GM12878 (cell line): ENCODE measurements at regions not wholly inside any gene's neighbourhood (a gene's known extent, or its start where the extent isn't known, plus 50 kb on each side); places are given as distances from the start of the nearest gene placed in this dataset.

Experiments
- ATAC-seq: fragments of 200-7000 bp; cut with Tn5 transposase; 3 replicates; pipeline ENCODE4 v1.9.1; 2020; ENCODE audit warnings: mild to moderate bottlenecking, moderate library complexity
- BruUV-seq: library from RNA; stranded (reverse); fragments of 400-500 nt; replicated peaks from 2 replicates; lab custom pipeline; 2021; lab: Mats Ljungman, UMichigan
- CTCF ChIA-PET: fragments of 300-600 bp; sonication (Branson Sonifier 250); formaldehyde crosslinking; extraction: SDS; loops from one replicate; lab custom pipeline; 2021; ENCODE audit warnings: inconsistent platforms; lab: Yijun Ruan, JAX
- POLR2A ChIA-PET: fragments of 350-600 bp; formaldehyde crosslinking; extraction: SDS; loops from one replicate; lab custom pipeline; 2021; ENCODE audit warnings: inconsistent platforms; lab: Charles Lee
- RAD21 ChIA-PET: fragments of 300-600 bp; sonication (Branson Sonifier 250); formaldehyde crosslinking; loops from one replicate; lab custom pipeline; 2023; ENCODE audit warnings: antibody characterized with exemption; ENCODE audit not compliant: unreplicated experiment; lab: Charles Lee
- SMC1A ChIA-PET: fragments of 300-600 bp; sonication (Branson Sonifier 250); formaldehyde crosslinking; loops from one replicate; lab custom pipeline; 2023; ENCODE audit not compliant: unreplicated experiment, uncharacterized antibody; lab: Charles Lee
- DNase-seq: peaks from one replicate; pipeline ENCODE4 v3.0.0-alpha.2; 2011; ENCODE audit warnings: low read depth, low spot score
- FAIRE-seq: peaks from 3 replicates; lab custom pipeline; 2011; peaks lifted over from hg19 to GRCh38; lab: Jason Lieb, UNC
- H2AFZ ChIP-seq: 2 replicates; pipeline ENCODE4 v1.6.0; 2011; ENCODE audit warnings: low read depth, low read length, control low read depth; ENCODE audit not compliant: control insufficient read depth
- H3K27ac ChIP-seq: 2 replicates; pipeline ENCODE4 v1.5.1; 2011; ENCODE audit warnings: control low read depth; ENCODE audit not compliant: control insufficient read depth, insufficient read depth
- H3K27me3 ChIP-seq, 2 experiments: replicated peaks in 1 of 2; 2 replicates each; pipeline versions ENCODE4 v1.6.0 to v1.6.1; 2011; ENCODE audit warnings: low read length in 1 of 2; ENCODE audit not compliant: control insufficient read depth in 2 of 2, insufficient read depth in 2 of 2
- H3K36me3 ChIP-seq, 2 experiments: 2 replicates each; pipeline ENCODE4 v1.5.1; 2011; ENCODE audit warnings: low read length in 1 of 2; ENCODE audit not compliant: control insufficient read depth in 2 of 2, insufficient read depth in 2 of 2
- H3K4me1 ChIP-seq: 2 replicates; pipeline ENCODE4 v1.6.1; 2011; ENCODE audit warnings: mild to moderate bottlenecking, low read length, moderate library complexity, mixed read lengths; ENCODE audit not compliant: control insufficient read depth, insufficient read depth
- H3K4me2 ChIP-seq: 2 replicates; pipeline ENCODE4 v1.6.0; 2011; ENCODE audit warnings: control low read depth; ENCODE audit not compliant: control insufficient read depth, insufficient read depth
- H3K4me3 ChIP-seq: fragments of 200-600 bp; sonication (generic); 2 replicates; pipeline ENCODE4 v1.5.1; 2016
- H3K79me2 ChIP-seq: 2 replicates; pipeline ENCODE4 v1.6.0; 2011; ENCODE audit warnings: low read length; ENCODE audit not compliant: control insufficient read depth, insufficient read depth
- H3K9ac ChIP-seq: 2 replicates; pipeline ENCODE4 v1.8.0; 2011; ENCODE audit warnings: low read length, control low read depth, mixed read lengths; ENCODE audit not compliant: control insufficient read depth, insufficient read depth
- H3K9me3 ChIP-seq: replicated peaks from 3 replicates; pipeline ENCODE4 v1.5.1; 2011; ENCODE audit warnings: mild to moderate bottlenecking, low read length; ENCODE audit not compliant: control insufficient read depth, insufficient read depth
- H4K20me1 ChIP-seq: 2 replicates; pipeline ENCODE4 v1.6.0; 2011; ENCODE audit not compliant: control insufficient read depth, insufficient read depth
- ATF7 ChIP-seq: fragments of 450-650 bp; IDR thresholded peaks from 2 replicates; pipeline ENCODE4 v1.6.1; 2016; ENCODE audit warnings: low read depth, mild to moderate bottlenecking
- CEBPZ ChIP-seq: fragments of 150-350 bp; IDR thresholded peaks from 2 replicates; pipeline ENCODE4 v1.6.1; 2016; ENCODE audit warnings: low read depth, low read length
- E4F1 ChIP-seq: fragments of 450-650 bp; IDR thresholded peaks from 2 replicates; pipeline ENCODE4 v1.6.1; 2018; ENCODE audit warnings: borderline replicate concordance, mild to moderate bottlenecking; ENCODE audit not compliant: partially characterized antibody
- ETV6 ChIP-seq, 2 experiments: fragments of 450-650 bp in 1 of 2; IDR thresholded peaks in 1 of 2; conservative IDR thresholded peaks in 1 of 2; 2 replicates each; pipeline ENCODE4 v1.6.1; 2014; ENCODE audit warnings: antibody characterized with exemption in 1 of 2, borderline replicate concordance in 1 of 2, low read depth in 1 of 2, mild to moderate bottlenecking in 1 of 2, moderate library complexity in 1 of 2
- IRF4 ChIP-seq: IDR thresholded peaks from 2 replicates; pipeline ENCODE4 v1.6.1; 2011; ENCODE audit warnings: low read depth, low read length
- SMAD1 ChIP-seq: fragments of 450-650 bp; IDR thresholded peaks from 2 replicates; pipeline ENCODE4 v1.6.1; 2018; ENCODE audit warnings: mild to moderate bottlenecking, low read depth; ENCODE audit not compliant: partially characterized antibody
- SUPT20H ChIP-seq: IDR thresholded peaks from 2 replicates; pipeline ENCODE4 v1.6.1; 2011; ENCODE audit warnings: low read depth, mild to moderate bottlenecking, low read length, moderate library complexity, borderline replicate concordance; ENCODE audit not compliant: control insufficient read depth
- YY1 ChIP-seq: IDR thresholded peaks from 2 replicates; pipeline ENCODE4 v1.6.1; 2011; ENCODE audit warnings: low read depth, mild to moderate bottlenecking, low read length
- WGBS: methylation state at CpG from one replicate; pipeline ENCODE4 v1.1.6; 2016; ENCODE audit warnings: low lambda C conversion rate; ENCODE audit not compliant: insufficient replicate concordance, insufficient coverage; ENCODE audit errors: missing lambda C conversion rate; 5-methylcytosine and 5-hydroxymethylcytosine counted together
- in situ Hi-C: fragments of 300-500 bp; cut with MboI; formaldehyde crosslinking; loops from 9 replicates; pipeline ENCODE4 v1.14.3; 2018; ENCODE audit warnings: mixed read lengths
- intact Hi-C: fragments of 100-400 bp; cut with micrococcal nuclease; formaldehyde crosslinking; loops from one replicate; pipeline ENCODE4 v1.14.2; 2022; ENCODE audit not compliant: unreplicated experiment
- TF ChIP-seq, protein P1 (sequence below): IDR thresholded peaks from 2 replicates; pipeline ENCODE4 v1.6.1; 2012; ENCODE audit warnings: low read depth, low read length, improper control_type of control experiment

- no peak for TF ChIP-seq CEBPZ
- TF ChIP-seq, protein P1, sequence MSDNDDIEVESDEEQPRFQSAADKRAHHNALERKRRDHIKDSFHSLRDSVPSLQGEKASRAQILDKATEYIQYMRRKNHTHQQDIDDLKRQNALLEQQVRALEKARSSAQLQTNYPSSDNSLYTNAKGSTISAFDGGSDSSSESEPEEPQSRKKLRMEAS: no peak
- no peak for TF ChIP-seq ETV6 (conservative IDR thresholded peaks at IDR 0.05 in 1 of 2, IDR thresholded peaks at IDR 0.05 in 1 of 2; ENCODE audit: borderline replicate concordance in 1 of 2, low read depth in 1 of 2)
- no peak for TF ChIP-seq IRF4
- TF ChIP-seq, all 136 proteins: peak for 0
These were observed 494.1 kb upstream of the NRP1 start (continued) for GRCh38 chr10:33828592-33828991.

DNA sequence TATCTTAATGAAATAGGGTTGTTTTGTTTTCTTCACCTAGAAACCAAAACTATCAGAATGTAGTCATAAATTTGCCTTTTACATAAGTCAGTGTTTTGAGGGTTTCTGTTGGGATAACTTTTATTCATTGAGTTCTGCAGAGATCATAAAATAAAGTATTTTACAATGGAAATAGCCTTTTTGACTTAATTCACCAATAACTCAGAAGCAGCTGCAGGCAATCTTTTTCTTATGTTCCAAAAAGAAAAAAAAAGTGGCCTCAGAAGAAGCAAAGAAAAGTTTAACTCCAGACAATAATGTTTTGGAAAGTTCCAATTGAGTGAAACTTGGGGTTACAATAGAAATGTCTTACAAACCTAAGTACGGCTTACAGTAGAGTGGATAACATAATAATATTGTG is 491.7 kb upstream of the NRP1 start:
- Histone ChIP-seq H3K27ac (no peak overlapping the region), H3K9ac (no peak overlapping the region), H3K36me3 (no peaks in the 10 kb centered on the region), H3K4me1 (no peaks in the 10 kb centered on the region), H3K4me2 (no peak overlapping the region), H2AFZ (no peak overlapping the region), H3K27me3 (no peaks in the 10 kb centered on the region), H4K20me1 (no peaks in the 10 kb centered on the region), H3K4me3 (no peak overlapping the region), H3K9me3 (no peaks in the 10 kb centered on the region), H3K79me2 (no peaks in the 10 kb centered on the region)
- TF ChIP-seq E4F1: no peak
- no peak for TF ChIP-seq SMAD1
- no peak for TF ChIP-seq ATF7
- TF ChIP-seq YY1: no peak
- TF ChIP-seq SUPT20H: no peak
- CTCF ChIA-PET: no interaction called here
- DNase-seq: no peak
- no TSS peak for BruUV-seq
- RAD21 ChIA-PET: no interaction called here
- in situ Hi-C loops (no loop called here), intact Hi-C loops (no loop called here)
- 50% methylated on average over 1 of the region's 1 CpG for WGBS
- SMC1A ChIA-PET: interaction anchor here (1.2 to 1.3 kb wide), 2 partner anchors 10 to 428 kb away, joined by 3 to 5 read pairs; no protein-coding TSS in a partner anchor
- no peak for ATAC-seq
- POLR2A ChIA-PET: no interaction called here
- no peak for FAIRE-seq
